CD4-positive, alpha-beta T cell (primary cell): ENCODE measurements at regions not wholly inside any gene's neighbourhood (a gene's known extent, or its start where the extent isn't known, plus 50 kb on each side); places are given as distances from the start of the nearest gene placed in this dataset.

Source experiments
- ATAC-seq: fragments of 200-7000 bp; cut with Tn5 transposase; one replicate; pipeline ENCODE4 v1.10.0; 2022; ENCODE audit warnings: mild to moderate bottlenecking; ENCODE audit not compliant: poor library complexity
- CTCF ChIA-PET: fragments of 350-600 bp; sonication (Branson Sonifier 250); formaldehyde crosslinking; loops from one replicate; lab custom pipeline; 2021; ENCODE audit warnings: antibody characterized with exemption, inconsistent platforms; lab: Charles Lee
- POLR2A ChIA-PET: fragments of 350-600 bp; sonication (Branson Sonifier 250); formaldehyde crosslinking; loops from one replicate; lab custom pipeline; 2021; ENCODE audit warnings: antibody characterized with exemption, inconsistent platforms; lab: Charles Lee
- DNase-seq, 14 experiments: peaks; one replicate each; pipeline ENCODE4 v3.0.0-alpha.2; 2013 to 2020; ENCODE audit warnings: mixed read lengths in 2 of 14
- H3K27ac ChIP-seq, 2 donors: one replicate each; pipeline versions ENCODE4 v1.5.1 to v1.7.0; 2013; ENCODE audit warnings: low read length in 2 of 2, low read depth in 1 of 2, mild to moderate bottlenecking in 1 of 2
- H3K27me3 ChIP-seq, 2 experiments: 1 replicate in 1 of 2; 2 replicates in 1 of 2; pipeline versions ENCODE4 v1.6.1 to v1.7.0; 2013; ENCODE audit warnings: low read length in 2 of 2, control low read depth in 1 of 2, mild to moderate bottlenecking in 1 of 2, moderate library complexity in 1 of 2; ENCODE audit not compliant: insufficient read depth in 2 of 2, control insufficient read depth in 1 of 2
- H3K36me3 ChIP-seq: one replicate; pipeline ENCODE4 v1.6.1; 2013; ENCODE audit warnings: low read length, control low read depth; ENCODE audit not compliant: insufficient read depth
- H3K4me1 ChIP-seq: one replicate; pipeline ENCODE4 v1.6.1; 2013; ENCODE audit warnings: low read length, control low read depth; ENCODE audit not compliant: insufficient read depth
- H3K4me3 ChIP-seq: one replicate; pipeline ENCODE4 v1.5.1; 2013; ENCODE audit warnings: mild to moderate bottlenecking, low read length, moderate library complexity
- H3K9me3 ChIP-seq, 2 experiments: 1 replicate in 1 of 2; 2 replicates in 1 of 2; pipeline versions ENCODE4 v1.6.1 to v1.7.0; 2013; ENCODE audit warnings: low read length in 2 of 2, mild to moderate bottlenecking in 2 of 2, control low read depth in 1 of 2, moderate library complexity in 1 of 2; ENCODE audit not compliant: control insufficient read depth in 1 of 2, insufficient read depth in 1 of 2
- H3K27ac Mint-ChIP-seq: one replicate; pipeline ENCODE4 v1.8.0; 2020; ENCODE audit warnings: mixed read lengths
- H3K27me3 Mint-ChIP-seq: one replicate; pipeline ENCODE4 v1.8.0; 2021; ENCODE audit warnings: mixed read lengths
- H3K36me3 Mint-ChIP-seq: one replicate; pipeline ENCODE4 v1.8.0; 2021; ENCODE audit warnings: low read depth, mixed read lengths
- H3K4me1 Mint-ChIP-seq: one replicate; pipeline ENCODE4 v1.8.0; 2021; ENCODE audit warnings: low read depth, mixed read lengths
- H3K4me3 Mint-ChIP-seq: one replicate; pipeline ENCODE4 v1.8.0; 2020; ENCODE audit warnings: mild to moderate bottlenecking, mixed read lengths
- H3K9me3 Mint-ChIP-seq: one replicate; pipeline ENCODE4 v1.8.0; 2020; ENCODE audit warnings: mixed read lengths
- intact Hi-C, 2 experiments: fragments of 100-400 bp; cut with DNase I in 1 of 2; cut with micrococcal nuclease in 1 of 2; formaldehyde crosslinking; loops; one replicate each; pipeline versions ENCODE4 v1.15.1 to v1.9.0; 2023 to 2025; cut with DNase I, micrococcal nuclease
- TF ChIP-seq, protein P1 (sequence below): fragments of 200-600 bp; IDR thresholded peaks from one replicate; pipeline ENCODE4 v1.8.0; 2022; ENCODE audit warnings: antibody characterized with exemption, mild to moderate bottlenecking

DNA sequence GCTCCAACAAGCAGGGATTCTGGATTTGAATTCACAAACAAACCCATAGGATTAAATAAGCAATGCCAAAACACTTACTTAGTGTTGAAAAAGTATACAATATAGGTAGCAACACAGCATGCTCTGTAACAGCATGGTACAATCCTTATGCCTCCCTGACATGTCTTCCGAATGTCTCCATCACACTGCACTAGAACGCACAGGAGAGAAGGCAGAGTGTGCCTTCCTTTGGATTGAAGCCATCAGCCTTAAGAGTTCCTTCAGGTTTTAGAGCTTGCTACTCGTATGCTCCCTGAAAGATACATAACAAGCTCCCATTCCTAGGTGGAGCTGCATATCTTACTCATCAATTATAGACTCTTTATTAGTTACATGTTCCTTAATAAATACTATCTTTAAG is 1573.9 kb upstream of the PRR20A start:
- Histone ChIP-seq H3K27me3 (no peaks in the 10 kb centered on the region), H3K4me3 (no peak overlapping the region), H3K27ac (no peak overlapping the region), H3K9me3 (no peaks in the 10 kb centered on the region), H3K36me3 (no peaks in the 10 kb centered on the region), H3K4me1 (no peaks in the 10 kb centered on the region)
- intact Hi-C loops: no loop called here
- ChIA-PET POLR2A (no interaction called here), CTCF (no interaction called here)
- DNase-seq: no peak
- no peaks in the 10 kb centered on the region for H3K27me3 Mint-ChIP-seq
- no peak overlapping the region for H3K4me3 Mint-ChIP-seq
- H3K9me3 Mint-ChIP-seq: no peaks in the 10 kb centered on the region
- no peak overlapping the region for H3K27ac Mint-ChIP-seq
- TF ChIP-seq, protein P1, sequence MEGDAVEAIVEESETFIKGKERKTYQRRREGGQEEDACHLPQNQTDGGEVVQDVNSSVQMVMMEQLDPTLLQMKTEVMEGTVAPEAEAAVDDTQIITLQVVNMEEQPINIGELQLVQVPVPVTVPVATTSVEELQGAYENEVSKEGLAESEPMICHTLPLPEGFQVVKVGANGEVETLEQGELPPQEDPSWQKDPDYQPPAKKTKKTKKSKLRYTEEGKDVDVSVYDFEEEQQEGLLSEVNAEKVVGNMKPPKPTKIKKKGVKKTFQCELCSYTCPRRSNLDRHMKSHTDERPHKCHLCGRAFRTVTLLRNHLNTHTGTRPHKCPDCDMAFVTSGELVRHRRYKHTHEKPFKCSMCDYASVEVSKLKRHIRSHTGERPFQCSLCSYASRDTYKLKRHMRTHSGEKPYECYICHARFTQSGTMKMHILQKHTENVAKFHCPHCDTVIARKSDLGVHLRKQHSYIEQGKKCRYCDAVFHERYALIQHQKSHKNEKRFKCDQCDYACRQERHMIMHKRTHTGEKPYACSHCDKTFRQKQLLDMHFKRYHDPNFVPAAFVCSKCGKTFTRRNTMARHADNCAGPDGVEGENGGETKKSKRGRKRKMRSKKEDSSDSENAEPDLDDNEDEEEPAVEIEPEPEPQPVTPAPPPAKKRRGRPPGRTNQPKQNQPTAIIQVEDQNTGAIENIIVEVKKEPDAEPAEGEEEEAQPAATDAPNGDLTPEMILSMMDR: no peak
- H3K36me3 Mint-ChIP-seq: no peaks in the 10 kb centered on the region
- H3K4me1 Mint-ChIP-seq: no peaks in the 10 kb centered on the region
- no peak for ATAC-seq

DNA sequence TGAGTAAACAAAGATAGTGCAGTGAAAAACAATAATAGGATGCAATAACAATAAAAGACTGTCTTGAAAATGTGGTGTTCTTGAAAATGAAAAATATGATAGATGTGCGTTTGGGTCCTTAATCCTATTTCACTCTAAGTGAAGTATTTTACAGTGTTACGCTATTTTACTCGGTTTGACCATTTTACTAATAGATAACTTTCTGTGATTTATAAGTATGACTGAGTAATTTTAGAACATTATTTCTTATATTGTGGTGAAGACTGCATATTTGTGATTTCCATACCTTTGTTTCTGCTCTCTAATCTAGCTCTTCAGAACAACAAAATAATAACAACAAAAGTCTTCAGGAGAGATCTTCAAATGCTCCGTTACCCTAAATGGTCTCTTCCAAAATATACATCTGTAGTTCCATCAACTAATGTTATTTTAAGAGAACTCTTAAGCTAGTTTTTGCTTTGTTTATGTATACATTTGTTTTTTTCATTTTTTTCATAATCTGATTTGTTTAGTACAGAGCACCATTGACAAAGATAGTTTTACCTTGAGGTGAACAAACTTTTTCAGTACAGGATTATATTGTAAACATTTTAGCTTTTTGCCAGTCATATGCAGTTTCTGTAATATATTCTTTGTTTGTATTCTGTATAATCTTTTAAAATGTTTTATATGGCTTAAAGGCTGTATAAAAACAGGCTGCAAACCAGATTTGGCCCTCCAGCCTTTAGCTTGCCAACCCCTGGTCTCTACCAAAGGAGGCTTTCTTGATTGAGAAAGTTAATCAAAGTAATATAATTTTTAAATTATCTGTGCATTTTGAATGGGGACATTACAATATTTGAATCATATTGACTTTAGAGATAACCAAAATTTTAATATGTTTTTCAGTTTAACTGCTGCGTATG is 1572.7 kb upstream of the PRR20A start:
- TF ChIP-seq, protein P1: no peak
- Histone ChIP-seq H3K36me3 (no peaks in the 10 kb centered on the region), H3K9me3 (no peaks in the 10 kb centered on the region), H3K4me1 (no peaks in the 10 kb centered on the region), H3K27ac (no peak overlapping the region), H3K27me3 (no peaks in the 10 kb centered on the region), H3K4me3 (no peak overlapping the region)
- DNase-seq (no peak), ATAC-seq (no peak)
- no peaks in the 10 kb centered on the region for H3K27me3 Mint-ChIP-seq
- ChIA-PET CTCF (no interaction called here), POLR2A (no interaction called here)
- no peak overlapping the region for H3K4me3 Mint-ChIP-seq
- H3K27ac Mint-ChIP-seq: no peak overlapping the region
- H3K36me3 Mint-ChIP-seq: no peaks in the 10 kb centered on the region
- H3K9me3 Mint-ChIP-seq: peaks cover 4% of the 10 kb centered on the region
- H3K4me1 Mint-ChIP-seq: no peaks in the 10 kb centered on the region
- intact Hi-C loops: no loop called here

DNA sequence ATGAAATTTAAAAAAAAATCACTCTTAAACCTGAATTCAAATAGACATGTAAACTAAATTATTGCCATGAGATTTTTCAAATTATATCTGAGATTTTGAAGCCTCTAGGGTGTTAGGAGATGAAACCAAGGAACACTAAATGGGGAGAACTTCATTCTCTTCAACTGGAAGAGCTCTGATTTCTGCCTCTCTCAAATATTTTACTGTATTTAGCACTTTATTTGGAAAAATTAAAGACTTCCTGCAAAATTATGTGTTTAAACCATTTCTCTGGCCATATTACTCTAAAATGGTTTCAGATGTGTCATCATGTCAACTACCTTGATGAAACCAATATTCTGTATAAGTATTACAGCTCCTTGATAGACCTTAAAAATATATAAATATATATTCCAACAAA is 1571.6 kb upstream of the PRR20A start:
- no peak overlapping the region for H3K4me3 ChIP-seq
- no peak for ATAC-seq
- H3K4me1 Mint-ChIP-seq: no peaks in the 10 kb centered on the region
- ChIA-PET POLR2A (no interaction called here), CTCF (no interaction called here)
- H3K9me3 Mint-ChIP-seq: peaks cover 6% of the 10 kb centered on the region
- no peak overlapping the region for H3K4me3 Mint-ChIP-seq
- intact Hi-C loops: no loop called here
- H3K27ac Mint-ChIP-seq: no peak overlapping the region
- no peaks in the 10 kb centered on the region for H3K27me3 ChIP-seq
- H3K4me1 ChIP-seq: no peaks in the 10 kb centered on the region
- no peak for DNase-seq
- TF ChIP-seq, protein P1: no peak
- no peaks in the 10 kb centered on the region for H3K36me3 ChIP-seq
- no peaks in the 10 kb centered on the region for H3K9me3 ChIP-seq
- H3K36me3 Mint-ChIP-seq: no peaks in the 10 kb centered on the region
- no peaks in the 10 kb centered on the region for H3K27me3 Mint-ChIP-seq
- no peak overlapping the region for H3K27ac ChIP-seq
